HG02610 (cell line): ENCODE measurements at regions not wholly inside any gene's neighbourhood (a gene's known extent, or its start where the extent isn't known, plus 50 kb on each side); places are given as distances from the start of the nearest gene placed in this dataset.
"Not testable (repeated sequence)": the region's sequence is repeated elsewhere in the genome, so short reads cannot be mapped to it uniquely, and the experiment has no call there.

Source experiments
- ATAC-seq: cut with Tn5 transposase; IDR thresholded peaks from one replicate; pipeline ENCODE4 v1.9.1; 2021; ENCODE audit warnings: mild to moderate bottlenecking, moderate library complexity; ENCODE audit not compliant: unreplicated experiment

GRCh38 chr1:61028136-61028535 lies 54.2 kb upstream of the NFIA start:
- ATAC-seq = no peak

DNA sequence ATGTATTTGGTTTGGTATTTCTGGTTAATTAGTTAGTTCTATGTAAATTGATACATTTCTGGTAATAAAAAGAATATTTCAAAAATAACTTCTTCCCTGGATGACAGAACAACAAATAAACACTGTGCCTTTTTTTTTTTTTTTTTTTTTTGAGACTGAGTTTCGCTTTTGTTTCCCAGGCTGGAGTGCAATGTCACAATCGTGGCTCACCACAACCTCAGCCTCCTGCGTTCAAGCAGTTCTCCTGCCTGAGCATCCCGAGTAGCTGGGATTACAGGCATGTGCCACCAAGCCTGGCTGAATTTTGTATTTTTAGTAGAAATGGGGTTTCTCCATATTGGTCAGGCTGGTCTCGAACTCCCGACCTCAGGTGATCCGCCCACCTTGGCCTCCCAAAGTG lies 64.3 kb upstream of the NFIA start:
- not testable (repeated sequence) for ATAC-seq

DNA sequence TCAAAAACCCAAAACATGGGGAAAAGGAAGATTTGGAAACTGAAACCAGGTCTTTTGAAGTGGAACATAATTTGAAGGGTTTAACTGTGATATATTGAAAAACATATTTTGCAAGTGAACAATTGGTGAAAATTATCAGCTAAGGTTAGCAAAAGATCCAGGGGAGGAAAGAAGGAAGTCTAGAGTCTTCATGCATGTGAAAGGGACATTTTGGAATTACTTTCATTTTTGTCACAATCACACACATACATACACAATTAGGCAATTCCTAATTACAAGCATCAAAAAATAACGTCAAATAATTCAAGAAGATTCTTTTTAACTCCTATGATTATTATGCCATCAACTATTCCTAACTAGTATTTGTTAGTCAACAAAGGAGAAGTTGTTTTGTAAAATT lies 64.7 kb upstream of the NFIA start:
- no peak for ATAC-seq

- ATAC-seq = no peak
Observed at GRCh38 chr1:61013946-61014667, 68.3 kb upstream of the NFIA start.

GRCh38 chr1:61013189-61013945 lies 69.0 kb upstream of the NFIA start:
- no peak for ATAC-seq

- ATAC-seq = no peak
Observed at GRCh38 chr1:61012341-61012761, 70.0 kb upstream of the NFIA start.

DNA sequence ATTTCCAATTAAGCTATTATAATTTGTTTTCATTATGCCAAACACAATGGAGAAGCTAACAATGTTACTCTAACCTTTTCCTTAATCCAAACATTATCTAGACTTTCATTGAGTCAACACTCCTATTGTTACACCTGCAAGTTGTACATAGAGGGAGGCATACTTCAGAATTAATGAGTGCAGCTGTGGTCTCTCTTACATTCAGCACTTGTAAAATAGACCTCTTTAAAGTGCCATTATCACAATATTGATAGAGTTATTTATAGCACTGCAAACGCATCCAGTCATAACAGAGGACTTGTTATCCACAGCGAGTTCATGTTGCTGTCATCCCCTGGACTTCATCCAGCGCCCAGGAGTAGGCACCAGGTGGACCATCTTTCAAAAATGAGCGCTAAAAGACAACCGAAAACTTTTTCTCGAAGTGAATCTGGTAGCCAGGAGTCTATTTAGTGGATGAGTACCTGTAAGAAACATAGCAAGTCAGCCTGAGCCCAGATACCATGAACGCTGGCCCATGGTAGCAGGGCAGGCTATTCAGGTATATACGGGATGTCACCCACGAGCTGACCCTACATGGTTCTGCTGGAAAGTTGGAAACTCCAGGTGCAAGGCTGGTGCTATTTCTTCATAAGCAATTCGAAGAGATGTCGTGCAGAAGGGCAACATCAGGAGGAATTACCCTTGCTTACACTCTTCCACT lies 70.6 kb upstream of the NFIA start:
- no peak for ATAC-seq

- no peak for ATAC-seq
Observed at GRCh38 chr1:61007534-61008364, 74.6 kb upstream of the NFIA start.

DNA sequence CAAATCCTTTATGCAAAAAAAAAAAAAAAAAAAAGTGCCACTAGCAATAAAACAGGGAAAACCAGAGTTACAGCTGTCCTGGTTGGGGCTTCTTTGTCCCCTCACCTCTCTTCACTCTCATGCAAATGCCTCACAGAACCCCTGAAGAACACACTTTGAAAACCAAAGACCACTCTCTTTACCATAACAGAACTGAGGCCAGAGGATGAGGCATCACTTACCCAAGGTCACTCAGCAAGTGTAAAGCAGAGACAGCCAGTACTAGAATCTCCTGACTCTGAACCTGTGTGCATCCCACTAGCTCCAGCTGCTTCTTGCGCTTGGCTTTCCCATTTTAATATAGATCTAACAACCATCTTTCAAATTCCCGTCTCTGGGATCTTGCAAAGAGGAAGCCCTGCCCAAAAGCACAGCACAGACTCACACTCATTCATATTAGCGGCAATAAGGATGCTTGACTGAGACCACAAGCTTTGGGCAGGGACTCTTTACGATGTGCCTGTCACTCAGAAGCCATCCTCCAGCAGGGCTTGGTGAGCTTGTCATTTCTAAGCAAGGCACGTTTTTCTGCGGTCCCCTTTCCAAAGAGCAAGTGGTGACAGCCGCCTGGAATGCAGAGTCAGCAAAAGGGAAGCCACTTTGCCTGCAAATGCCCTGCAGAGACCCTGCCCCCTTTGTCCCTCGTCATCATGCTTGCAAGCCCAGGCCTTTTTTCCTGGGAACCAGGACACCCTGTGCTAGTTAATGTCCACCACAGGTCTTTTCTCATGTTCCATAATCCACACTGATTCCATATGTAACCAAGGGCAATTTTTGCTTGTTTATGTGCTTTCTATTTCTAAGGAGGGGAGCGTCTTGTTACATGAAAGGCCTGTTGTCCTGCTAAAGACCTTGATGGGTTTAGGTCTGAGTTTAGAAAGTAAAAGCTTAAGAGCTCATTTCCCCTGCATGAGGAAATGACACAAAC lies 76.5 kb upstream of the NFIA start:
- ATAC-seq = no peak

GRCh38 chr1:61004262-61005003 lies 77.9 kb upstream of the NFIA start:
- no peak for ATAC-seq

- no peak for ATAC-seq
Observed at GRCh38 chr1:61000327-61000726, 82.0 kb upstream of the NFIA start.

DNA sequence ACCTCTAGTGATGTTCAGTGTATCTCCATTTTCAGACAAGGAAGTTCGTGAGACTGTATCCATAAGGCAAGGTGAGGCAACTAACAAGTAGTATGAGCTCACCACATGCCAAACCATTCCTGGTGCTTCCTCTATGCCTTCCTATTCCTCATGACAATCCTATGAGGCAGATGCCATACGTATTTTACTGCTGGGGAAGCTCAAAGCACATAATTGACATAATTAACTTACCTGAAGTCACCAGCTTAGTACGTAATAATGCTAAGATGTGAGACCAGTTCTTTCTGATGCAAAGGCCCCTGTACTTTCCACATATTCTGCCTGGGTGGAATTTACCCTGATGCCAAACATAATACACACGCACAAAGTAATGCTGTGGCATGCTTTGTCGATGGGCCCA lies 83.6 kb upstream of the NFIA start:
- ATAC-seq = no peak

DNA sequence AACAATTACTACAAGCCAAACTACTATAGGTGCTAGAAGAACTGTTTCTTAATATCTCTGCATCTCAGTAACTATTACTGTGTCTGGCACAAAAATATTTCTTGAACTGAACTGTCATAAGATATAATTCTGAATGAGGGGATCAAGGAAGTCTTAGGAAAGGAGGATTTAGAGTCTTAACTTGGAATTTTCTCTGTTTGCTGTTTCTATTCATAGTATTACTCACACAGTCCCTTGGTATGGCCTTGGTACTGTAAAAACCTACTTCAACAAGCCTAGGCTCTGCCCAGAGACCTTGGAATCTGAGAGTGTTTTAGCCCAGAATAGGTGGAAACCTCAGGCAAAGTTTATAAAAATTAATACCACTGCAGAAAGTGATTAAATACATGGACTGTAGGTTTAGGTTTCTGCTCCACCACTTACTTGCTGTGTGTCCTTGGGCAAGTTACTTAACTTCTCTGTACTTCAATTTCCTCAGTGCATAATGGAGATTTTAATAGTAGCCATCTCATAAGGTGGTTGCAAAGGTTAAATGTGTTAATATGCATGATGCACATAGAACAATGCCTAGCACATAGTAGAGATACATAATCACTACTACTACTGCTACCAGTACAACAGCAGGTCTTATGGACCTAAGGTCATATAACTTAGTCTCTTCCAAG lies 87.4 kb upstream of the NFIA start:
- ATAC-seq = no peak

DNA sequence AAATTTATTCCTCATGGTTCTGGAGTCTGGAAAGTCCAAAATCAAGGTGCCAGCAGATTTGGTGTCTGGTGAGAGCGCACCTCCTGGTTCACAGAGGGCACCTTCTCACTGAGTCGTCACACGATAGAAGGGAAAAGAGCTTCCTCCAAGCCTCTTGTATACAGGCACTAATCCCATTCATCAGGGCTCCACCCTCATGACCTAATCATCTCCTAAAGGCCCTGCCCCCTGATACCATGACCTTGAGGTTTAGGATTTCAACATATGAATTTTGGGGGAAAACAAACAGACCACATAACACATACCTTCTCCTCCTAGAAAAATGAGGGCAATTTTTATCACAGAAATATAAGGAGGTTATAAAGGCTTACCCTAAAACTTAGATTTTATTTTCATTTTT lies 88.0 kb upstream of the NFIA start:
- no peak for ATAC-seq

GRCh38 chr1:60992165-60992564 lies 90.2 kb upstream of the NFIA start:
- ATAC-seq = no peak

DNA sequence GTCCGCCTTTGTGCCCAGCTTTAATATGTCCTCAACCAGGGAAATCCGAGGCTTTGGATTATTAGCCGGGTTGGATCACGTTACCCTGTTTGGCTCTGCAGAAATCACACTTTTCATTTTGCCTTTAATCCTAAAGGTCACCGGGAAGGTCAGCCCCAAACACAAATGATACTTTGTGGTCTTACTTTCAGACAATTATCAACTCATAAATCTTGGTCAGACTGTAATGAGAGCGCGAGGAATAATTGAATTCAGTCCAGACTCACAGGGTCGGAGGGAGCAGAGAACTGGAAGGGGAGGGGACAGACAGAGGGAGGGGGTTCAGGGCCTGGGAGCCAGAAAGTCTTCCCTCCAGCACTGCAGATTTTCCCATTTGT lies 91.7 kb upstream of the NFIA start:
- no peak for ATAC-seq

GRCh38 chr1:60989749-60990713 lies 92.3 kb upstream of the NFIA start:
- no peak for ATAC-seq

DNA sequence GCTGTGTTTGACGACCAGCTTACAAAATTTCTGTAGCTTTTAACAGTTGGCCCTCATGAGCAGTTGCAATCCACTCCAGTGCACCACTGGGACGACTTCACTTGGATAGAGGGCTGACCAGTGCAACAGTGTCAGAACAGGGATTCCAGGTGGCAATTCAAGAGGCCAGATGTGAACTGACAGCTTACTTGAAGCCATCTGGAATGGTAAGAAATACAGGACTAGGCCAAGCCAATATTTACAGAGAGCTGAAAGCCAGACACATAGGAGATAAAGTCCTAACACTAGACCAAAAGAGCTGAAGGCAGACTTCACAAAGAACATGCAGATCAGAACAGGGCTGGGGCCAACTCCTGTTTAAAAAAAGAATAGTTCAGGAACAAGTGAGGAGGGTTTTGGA lies 93.5 kb upstream of the NFIA start:
- no peak for ATAC-seq
